AG04450 (cell line): ENCODE measurements at regions not wholly inside any gene's neighbourhood (a gene's known extent, or its start where the extent isn't known, plus 50 kb on each side); places are given as distances from the start of the nearest gene placed in this dataset.

ENCODE experiments used
- CTCF ChIA-PET: fragments of 300-600, 350-600 bp; formaldehyde crosslinking; extraction: SDS; loops from one replicate; lab custom pipeline; 2022; ENCODE audit warnings: antibody characterized with exemption, inconsistent platforms; lab: Charles Lee
- POLR2A ChIA-PET: fragments of 350-600 bp; formaldehyde crosslinking; extraction: SDS; loops from one replicate; lab custom pipeline; 2021; ENCODE audit warnings: antibody characterized with exemption, inconsistent platforms; lab: Yijun Ruan, JAX
- DNase-seq: peaks from one replicate; pipeline ENCODE4 v3.0.0-alpha.2; 2011; ENCODE audit warnings: low read depth, low spot score
- H3K27ac ChIP-seq: one replicate; pipeline ENCODE4 v1.5.1; 2012; ENCODE audit warnings: low read depth, low read length, control low read depth
- H3K27me3 ChIP-seq: one replicate; pipeline ENCODE4 v1.6.0; 2012; ENCODE audit warnings: low read length; ENCODE audit not compliant: control insufficient read depth, insufficient read depth
- H3K4me3 ChIP-seq: 2 replicates; pipeline ENCODE4 v1.5.1; 2011; ENCODE audit warnings: mild to moderate bottlenecking, low read depth, low read length, control low read depth
- H3K9me3 ChIP-seq: 2 replicates; pipeline ENCODE4 v1.5.1; 2012; ENCODE audit warnings: low read length; ENCODE audit not compliant: control insufficient read depth, insufficient read depth
- CTCF ChIP-seq: IDR thresholded peaks from 2 replicates; pipeline ENCODE4 v1.5.1; 2011; ENCODE audit warnings: low read depth, low read length, control low read depth, inconsistent platforms

GRCh38 chrX:42020225-42020624 is 96.9 kb upstream of the CASK start:
- Histone ChIP-seq H3K9me3 (no peaks in the 10 kb centered on the region), H3K4me3 (no peak overlapping the region), H3K27ac (no peak overlapping the region), H3K27me3 (no peaks in the 10 kb centered on the region)
- no peak for DNase-seq
- POLR2A ChIA-PET = no interaction called here
- TF ChIP-seq CTCF = no peak
- CTCF ChIA-PET = no interaction called here

- Histone ChIP-seq H3K4me3 (no peak overlapping the region), H3K27me3 (no peaks in the 10 kb centered on the region), H3K27ac (no peak overlapping the region), H3K9me3 (no peaks in the 10 kb centered on the region)
- no peak for DNase-seq
- no peak for TF ChIP-seq CTCF
- POLR2A ChIA-PET = no interaction called here
- CTCF ChIA-PET = no interaction called here
Observed at GRCh38 chrX:42017971-42018370, 94.6 kb upstream of the CASK start.

DNA sequence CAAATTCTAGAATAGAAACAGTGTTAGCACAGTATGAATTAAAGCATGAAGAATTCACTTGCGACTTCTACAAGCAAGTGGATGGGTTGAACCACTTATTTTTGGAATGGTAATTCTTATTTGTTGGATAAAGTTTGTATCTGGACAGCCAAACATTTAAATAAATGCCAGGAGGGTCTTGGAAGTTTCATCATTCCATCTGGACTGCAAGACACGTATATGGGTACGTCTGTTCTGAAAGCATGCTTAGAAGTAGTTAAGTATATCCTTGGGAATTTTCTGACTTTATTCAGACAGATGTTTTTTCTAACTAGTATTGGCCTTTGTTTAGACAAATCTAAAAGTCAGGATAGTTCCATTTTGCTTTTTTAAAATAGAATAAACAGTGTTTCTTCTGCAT is 77.5 kb upstream of the CASK start:
- H3K4me3 ChIP-seq = no peak overlapping the region
- no peak for TF ChIP-seq CTCF
- DNase-seq = no peak
- no peaks in the 10 kb centered on the region for H3K9me3 ChIP-seq
- H3K27me3 ChIP-seq = no peaks in the 10 kb centered on the region
- POLR2A ChIA-PET = no interaction called here
- CTCF ChIA-PET = no interaction called here
- H3K27ac ChIP-seq = no peak overlapping the region

DNA sequence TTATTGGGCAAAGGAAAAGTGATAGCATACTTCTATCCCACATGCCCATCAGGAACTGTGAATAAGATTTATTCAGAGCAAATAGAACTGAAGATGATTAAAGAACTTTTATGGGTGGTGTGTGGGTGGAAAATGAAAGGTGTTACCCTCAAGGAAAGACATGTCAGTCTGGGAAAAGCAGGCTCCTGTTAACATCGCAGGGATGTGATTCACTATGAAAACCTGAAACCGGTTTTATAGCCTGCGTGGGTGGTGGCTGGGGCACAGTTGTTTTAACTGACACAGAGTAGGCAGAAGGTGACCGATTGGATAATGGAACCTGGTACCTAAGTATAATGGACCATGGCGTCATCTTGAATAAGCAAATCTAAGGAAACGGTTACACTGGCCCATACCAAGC is 61.3 kb upstream of the CASK start:
- DNase-seq = no peak
- H3K27me3 ChIP-seq = no peaks in the 10 kb centered on the region
- H3K27ac ChIP-seq = no peak overlapping the region
- no peak overlapping the region for H3K4me3 ChIP-seq
- TF ChIP-seq CTCF = no peak
- H3K9me3 ChIP-seq = no peaks in the 10 kb centered on the region
- ChIA-PET CTCF (no interaction called here), POLR2A (no interaction called here)

DNA sequence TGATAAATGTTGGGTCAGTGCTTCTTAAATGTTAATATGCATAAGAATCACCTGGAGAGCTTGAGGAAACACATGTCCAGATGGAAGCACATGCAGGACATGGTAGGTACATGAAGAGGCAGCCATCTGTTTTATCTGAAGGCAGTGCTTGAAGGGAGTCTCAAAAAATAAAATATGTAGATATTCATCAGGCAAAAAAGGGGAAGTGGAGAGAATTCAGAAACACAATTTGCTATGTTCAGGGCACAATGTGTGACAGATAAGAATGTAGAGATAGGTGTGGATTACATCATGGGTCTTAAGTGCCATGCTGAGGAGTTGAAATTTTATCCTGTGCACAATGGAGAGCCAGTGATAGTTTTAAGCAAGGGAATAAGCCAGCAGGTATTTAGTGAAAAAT is 59.6 kb upstream of the CASK start:
- no peak for DNase-seq
- no peaks in the 10 kb centered on the region for H3K9me3 ChIP-seq
- no peaks in the 10 kb centered on the region for H3K27me3 ChIP-seq
- H3K4me3 ChIP-seq = no peak overlapping the region
- no peak for TF ChIP-seq CTCF
- POLR2A ChIA-PET = no interaction called here
- H3K27ac ChIP-seq = no peak overlapping the region
- CTCF ChIA-PET = no interaction called here
